GM23338 (cell line): ENCODE measurements at regions not wholly inside any gene's neighbourhood (a gene's known extent, or its start where the extent isn't known, plus 50 kb on each side); places are given as distances from the start of the nearest gene placed in this dataset.
A peak's percentile ranks its signal among the peaks of the same experiment; 100 is the strongest.

ENCODE experiments used
- ATAC-seq: fragments of 200-7000 bp; cut with Tn5 transposase; 3 replicates; pipeline ENCODE4 v1.9.1; 2020
- DNase-seq: peaks from one replicate; pipeline ENCODE4 v3.0.0-alpha.2; 2015; ENCODE audit warnings: low spot score
- H2AFZ ChIP-seq: fragments of 200-600 bp; sonication (generic); 2 replicates; pipeline ENCODE4 v1.8.0; 2016; ENCODE audit warnings: antibody characterized with exemption, mild to moderate bottlenecking, moderate library complexity
- H3F3A ChIP-seq: fragments of 200-600 bp; sonication (generic); replicated peaks from 2 replicates; pipeline ENCODE4 v1.8.0; 2017; ENCODE audit warnings: antibody characterized with exemption, mixed run types, low read depth
- H3K27ac ChIP-seq: fragments of 200-600 bp; sonication (generic); 2 replicates; pipeline ENCODE4 v1.6.1; 2016; ENCODE audit warnings: low read depth
- H3K27me3 ChIP-seq: fragments of 200-600 bp; sonication (generic); 2 replicates; pipeline ENCODE4 v1.8.0; 2016; ENCODE audit warnings: mild to moderate bottlenecking, mixed run types, moderate library complexity; ENCODE audit not compliant: insufficient read depth
- H3K36me3 ChIP-seq: fragments of 200-600 bp; sonication (generic); 2 replicates; pipeline ENCODE4 v1.8.0; 2016; ENCODE audit warnings: mild to moderate bottlenecking; ENCODE audit not compliant: insufficient read depth
- H3K4me1 ChIP-seq: fragments of 200-600 bp; sonication (generic); 2 replicates; pipeline ENCODE4 v1.8.0; 2016; ENCODE audit warnings: mild to moderate bottlenecking, moderate library complexity; ENCODE audit not compliant: insufficient read depth
- H3K4me2 ChIP-seq: fragments of 200-600 bp; sonication (generic); 2 replicates; pipeline ENCODE4 v1.7.1; 2017; ENCODE audit warnings: mixed run types
- H3K4me3 ChIP-seq: fragments of 200-600 bp; sonication (generic); 2 replicates; pipeline ENCODE4 v1.6.1; 2016; ENCODE audit warnings: mixed run types
- H3K79me2 ChIP-seq: fragments of 200-600 bp; sonication (generic); replicated peaks from 2 replicates; pipeline ENCODE4 v1.8.0; 2017; ENCODE audit warnings: mild to moderate bottlenecking; ENCODE audit not compliant: insufficient read depth
- H3K9me2 ChIP-seq: fragments of 200-600 bp; sonication (generic); 2 replicates; pipeline ENCODE4 v1.8.0; 2017; ENCODE audit not compliant: insufficient read depth
- H4K20me1 ChIP-seq: fragments of 200-600 bp; sonication (generic); replicated peaks from 2 replicates; pipeline ENCODE4 v1.8.0; 2017; ENCODE audit warnings: mild to moderate bottlenecking; ENCODE audit not compliant: insufficient read depth
- H3K27ac Mint-ChIP-seq: 2 replicates; pipeline ENCODE4 v1.8.0; 2020; ENCODE audit warnings: inconsistent platforms, mild to moderate bottlenecking, moderate library complexity, mixed read lengths
- H3K27me3 Mint-ChIP-seq: 3 replicates; pipeline ENCODE4 v1.8.0; 2022; ENCODE audit warnings: low read depth, mild to moderate bottlenecking, moderate library complexity, mixed read lengths, inconsistent platforms; ENCODE audit not compliant: insufficient read depth, poor library complexity
- H3K36me3 Mint-ChIP-seq: 3 replicates; pipeline ENCODE4 v1.8.0; 2021; ENCODE audit warnings: low read depth, mild to moderate bottlenecking, inconsistent platforms, moderate library complexity, mixed read lengths
- H3K4me1 Mint-ChIP-seq: 3 replicates; pipeline ENCODE4 v1.8.0; 2020; ENCODE audit warnings: mild to moderate bottlenecking, inconsistent platforms, mixed read lengths
- H3K4me3 Mint-ChIP-seq: 3 replicates; pipeline ENCODE4 v1.8.0; 2021; ENCODE audit warnings: moderate library complexity, mild to moderate bottlenecking, inconsistent platforms, mixed read lengths
- H3K9me3 Mint-ChIP-seq: 3 replicates; pipeline ENCODE4 v1.8.0; 2020; ENCODE audit warnings: moderate library complexity, mild to moderate bottlenecking, inconsistent platforms, mixed read lengths
- CREB1 ChIP-seq: fragments of 250-450 bp; sonication (Bioruptor Pico); IDR thresholded peaks from 2 replicates; pipeline ENCODE4 v1.5.0; 2020; ENCODE audit warnings: low read depth, mild to moderate bottlenecking, moderate library complexity
- CTCF ChIP-seq, 2 experiments: fragments of 200-600 bp in 1 of 2; sonication (generic) in 1 of 2; conservative IDR thresholded peaks; 2 replicates each; pipeline versions ENCODE4 v1.5.1 to v1.6.1; 2016 to 2017; ENCODE audit warnings: antibody characterized with exemption in 2 of 2, low read depth in 2 of 2, mild to moderate bottlenecking in 2 of 2, moderate library complexity in 1 of 2
- EZH2 ChIP-seq: fragments of 200-600 bp; sonication (generic); IDR thresholded peaks from one replicate; pipeline ENCODE4 v1.8.0; 2017; ENCODE audit warnings: antibody characterized with exemption, mild to moderate bottlenecking, low read depth; ENCODE audit not compliant: unreplicated experiment
- EZH2phosphoT487 ChIP-seq: fragments of 200-600 bp; sonication (generic); IDR thresholded peaks from one replicate; pipeline ENCODE4 v1.8.1; 2018; ENCODE audit warnings: antibody characterized with exemption; ENCODE audit not compliant: unreplicated experiment
- JUNB ChIP-seq: IDR thresholded peaks from one replicate; pipeline ENCODE4 v1.6.1; 2016; ENCODE audit warnings: antibody characterized with exemption; ENCODE audit not compliant: unreplicated experiment
- NANOG ChIP-seq: IDR thresholded peaks from 2 replicates; pipeline ENCODE4 v1.6.1; 2016; ENCODE audit warnings: antibody characterized with exemption, borderline replicate concordance
- POLR2AphosphoS5 ChIP-seq: IDR thresholded peaks from 2 replicates; pipeline ENCODE4 v1.6.1; 2016; ENCODE audit warnings: antibody characterized with exemption, low read depth
- STAT1 ChIP-seq: IDR thresholded peaks from one replicate; pipeline ENCODE4 v1.6.1; 2016; ENCODE audit warnings: antibody characterized with exemption; ENCODE audit not compliant: unreplicated experiment
- ZNF114 ChIP-seq: fragments of 250-450 bp; sonication (Bioruptor Pico); IDR thresholded peaks from 2 replicates; pipeline ENCODE4 v1.5.0; 2020; ENCODE audit warnings: mild to moderate bottlenecking, moderate library complexity
- ZNF331 ChIP-seq: fragments of 250-450 bp; sonication (Bioruptor Pico); IDR thresholded peaks from 2 replicates; pipeline ENCODE4 v1.5.0; 2020; ENCODE audit warnings: low read depth, mild to moderate bottlenecking, moderate library complexity
- ZNF462 ChIP-seq: fragments of 250-450 bp; sonication (Bioruptor Pico); IDR thresholded peaks from 2 replicates; pipeline ENCODE4 v1.5.0; 2020; ENCODE audit warnings: mild to moderate bottlenecking, moderate library complexity
- TF ChIP-seq, protein P1 (sequence below): IDR thresholded peaks from 2 replicates; pipeline ENCODE4 v1.6.1; 2016; ENCODE audit warnings: antibody characterized with exemption

DNA sequence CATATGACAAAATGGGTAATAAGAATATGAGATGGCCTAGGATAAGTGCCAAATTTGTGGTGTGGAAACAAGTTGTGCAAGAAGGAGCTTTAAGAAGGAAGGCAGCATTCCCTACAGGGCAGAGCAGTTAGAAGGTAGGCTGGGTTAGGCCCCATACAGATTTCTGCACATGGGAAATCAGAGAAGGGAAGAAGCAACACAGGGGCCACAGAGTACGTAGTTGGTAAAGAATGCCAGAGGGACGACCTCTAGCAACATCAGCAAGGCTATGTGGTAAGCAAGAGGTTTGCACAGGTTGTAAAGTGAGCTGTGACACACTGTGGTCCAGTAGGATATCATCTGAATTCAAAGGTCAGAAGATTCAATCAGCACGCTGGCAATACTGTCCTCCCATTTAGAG lies 765.6 kb upstream of the B3GALT2 start:
- Histone ChIP-seq H3K4me2 (no peak overlapping the region), H4K20me1 (no peaks in the 10 kb centered on the region), H3F3A (no peaks in the 10 kb centered on the region), H3K27me3 (no peaks in the 10 kb centered on the region), H3K27ac (no peak overlapping the region), H3K4me3 (no peak overlapping the region), H3K4me1 (no peaks in the 10 kb centered on the region), H3K9me2 (peaks cover 11% of the 10 kb centered on the region), H2AFZ (peak overlapping the region; percentile 83; the same call in 1 of the 2 replicates), H3K36me3 (no peaks in the 10 kb centered on the region), H3K79me2 (no peaks in the 10 kb centered on the region)
- TF ChIP-seq ZNF331 (CRISPR knock-in tag) = no peak
- TF ChIP-seq STAT1 = no peak
- TF ChIP-seq EZH2phosphoT487 = no peak
- TF ChIP-seq NANOG = no peak
- TF ChIP-seq ZNF114 (CRISPR knock-in tag) = no peak
- no peak for TF ChIP-seq EZH2
- Mint-ChIP-seq H3K4me1 (no peaks in the 10 kb centered on the region), H3K27ac (no peak overlapping the region), H3K4me3 (no peak overlapping the region), H3K27me3 (peaks cover 3% of the 10 kb centered on the region), H3K36me3 (no peaks in the 10 kb centered on the region), H3K9me3 (no peaks in the 10 kb centered on the region; the same call in 2 of the 3 replicates)
- DNase-seq (no peak), ATAC-seq (no peak)

DNA sequence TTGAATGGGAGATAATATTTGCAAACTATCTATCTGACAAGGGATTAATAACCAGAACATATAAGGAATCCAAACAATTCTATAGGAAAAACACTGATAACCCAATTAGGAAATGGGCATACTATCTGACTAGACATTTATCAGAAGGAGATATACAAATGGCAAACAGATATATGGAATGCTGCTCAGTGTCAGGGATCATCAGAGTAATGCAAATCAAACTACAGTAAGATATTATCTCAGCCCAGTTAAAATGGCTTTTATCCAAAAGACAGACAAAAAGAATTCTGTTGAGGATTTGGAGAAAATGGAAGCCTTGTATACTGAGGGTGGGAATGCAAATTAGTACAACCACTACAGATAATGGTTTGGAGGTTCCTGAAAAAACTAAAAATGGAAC lies 758.0 kb upstream of the B3GALT2 start:
- Histone ChIP-seq H3K79me2 (no peaks in the 10 kb centered on the region), H3K36me3 (no peaks in the 10 kb centered on the region), H3K4me1 (no peaks in the 10 kb centered on the region), H3K4me2 (no peak overlapping the region), H3K27ac (no peak overlapping the region), H3F3A (no peaks in the 10 kb centered on the region), H2AFZ (no peak overlapping the region), H4K20me1 (no peaks in the 10 kb centered on the region), H3K4me3 (no peak overlapping the region), H3K9me2 (no peaks in the 10 kb centered on the region; the same call in 1 of the 2 replicates), H3K27me3 (no peaks in the 10 kb centered on the region)
- ATAC-seq = no peak
- H3K36me3 Mint-ChIP-seq = no peaks in the 10 kb centered on the region
- no peaks in the 10 kb centered on the region for H3K27me3 Mint-ChIP-seq
- no peak overlapping the region for H3K27ac Mint-ChIP-seq
- no peaks in the 10 kb centered on the region for H3K4me1 Mint-ChIP-seq
- DNase-seq = no peak
- no peak overlapping the region for H3K4me3 Mint-ChIP-seq
- H3K9me3 Mint-ChIP-seq = no peaks in the 10 kb centered on the region; the same call in 2 of the 3 replicates
- TF ChIP-seq NANOG = no peak
- TF ChIP-seq ZNF114 (CRISPR knock-in tag) = no peak
- no peak for TF ChIP-seq POLR2AphosphoS5
- no peak for TF ChIP-seq CREB1 (CRISPR knock-in tag)
- TF ChIP-seq ZNF331 (CRISPR knock-in tag) = no peak
- TF ChIP-seq, protein P1, sequence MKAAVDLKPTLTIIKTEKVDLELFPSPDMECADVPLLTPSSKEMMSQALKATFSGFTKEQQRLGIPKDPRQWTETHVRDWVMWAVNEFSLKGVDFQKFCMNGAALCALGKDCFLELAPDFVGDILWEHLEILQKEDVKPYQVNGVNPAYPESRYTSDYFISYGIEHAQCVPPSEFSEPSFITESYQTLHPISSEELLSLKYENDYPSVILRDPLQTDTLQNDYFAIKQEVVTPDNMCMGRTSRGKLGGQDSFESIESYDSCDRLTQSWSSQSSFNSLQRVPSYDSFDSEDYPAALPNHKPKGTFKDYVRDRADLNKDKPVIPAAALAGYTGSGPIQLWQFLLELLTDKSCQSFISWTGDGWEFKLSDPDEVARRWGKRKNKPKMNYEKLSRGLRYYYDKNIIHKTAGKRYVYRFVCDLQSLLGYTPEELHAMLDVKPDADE = no peak
- TF ChIP-seq JUNB = no peak
- no peak for TF ChIP-seq EZH2
- no peak for TF ChIP-seq CTCF (conservative IDR thresholded peaks at IDR 0.05; ENCODE audit: low read depth in 2 of 2)
- TF ChIP-seq ZNF462 = no peak
- no peak for TF ChIP-seq EZH2phosphoT487
